B cell (primary cell): ENCODE measurements at regions not wholly inside any gene's neighbourhood (a gene's known extent, or its start where the extent isn't known, plus 50 kb on each side); places are given as distances from the start of the nearest gene placed in this dataset.

Experiments
- ATAC-seq: fragments of 200-7000 bp; cut with Tn5 transposase; one replicate; pipeline ENCODE4 v1.10.0; 2021; ENCODE audit warnings: low read depth, mild to moderate bottlenecking, moderate number of reproducible peaks, moderate library complexity
- CTCF ChIA-PET: fragments of 350-600 bp; sonication (Branson Sonifier 250); formaldehyde crosslinking; loops from one replicate; lab custom pipeline; 2021; ENCODE audit warnings: antibody characterized with exemption, inconsistent platforms; lab: Charles Lee
- POLR2A ChIA-PET: fragments of 350-600 bp; sonication (Branson Sonifier 250); formaldehyde crosslinking; loops from one replicate; lab custom pipeline; 2021; ENCODE audit warnings: antibody characterized with exemption; lab: Charles Lee
- DNase-seq: peaks from one replicate; pipeline ENCODE4 v3.0.0; 2013
- H2AFZ ChIP-seq: 2 replicates; pipeline ENCODE4 v1.6.1; 2012; ENCODE audit warnings: mild to moderate bottlenecking, low read depth, low read length; ENCODE audit not compliant: insufficient read depth, poor library complexity, severe bottlenecking
- H3K27ac ChIP-seq, 2 donors: 1 replicate in 1 of 2; 2 replicates in 1 of 2; pipeline ENCODE4 v1.5.1; 2012 to 2013; ENCODE audit warnings: low read length in 2 of 2, mild to moderate bottlenecking in 2 of 2, moderate library complexity in 1 of 2
- H3K27me3 ChIP-seq, 4 experiments: fragments of 200-600 bp in 1 of 4; sonication (generic) in 1 of 4; replicated peaks in 1 of 4; 1 replicate in 2 of 4; 2 replicates in 2 of 4; pipeline versions ENCODE4 v1.6.1 to v1.7.0; 2013 to 2016; ENCODE audit warnings: low read length in 3 of 4, mild to moderate bottlenecking in 2 of 4, mixed read lengths in 1 of 4, moderate library complexity in 1 of 4; ENCODE audit not compliant: insufficient read depth in 4 of 4, control insufficient read depth in 3 of 4; ENCODE audit errors: control extremely low read depth in 1 of 4
- H3K36me3 ChIP-seq, 2 experiments: replicated peaks in 1 of 2; 1 replicate in 1 of 2; 2 replicates in 1 of 2; pipeline versions ENCODE4 v1.6.1 to v1.7.1; 2013; ENCODE audit warnings: low read length in 1 of 2; ENCODE audit not compliant: insufficient read depth in 2 of 2, control insufficient read depth in 1 of 2; ENCODE audit errors: control extremely low read depth in 1 of 2, extremely low read depth in 1 of 2
- H3K4me1 ChIP-seq, 2 donors: fragments of 200-600 bp in 1 of 2; sonication (generic) in 1 of 2; 1 replicate in 1 of 2; 2 replicates in 1 of 2; pipeline versions ENCODE4 v1.5.1 to v1.6.1; 2013 to 2017; ENCODE audit warnings: low read length in 2 of 2; ENCODE audit not compliant: control insufficient read depth in 2 of 2, insufficient read depth in 2 of 2
- H3K4me2 ChIP-seq: replicated peaks from 2 replicates; pipeline ENCODE3; 2012; ENCODE audit warnings: mild to moderate bottlenecking, low read depth, low read length; ENCODE audit not compliant: poor library complexity, severe bottlenecking
- H3K4me3 ChIP-seq, 5 experiments: fragments of 200-600 bp in 1 of 5; sonication (generic) in 1 of 5; 1 replicate in 3 of 5; 2 replicates in 2 of 5; pipeline versions ENCODE4 v1.5.1 to v1.7.0; 2011 to 2016; ENCODE audit warnings: low read length in 4 of 5, mild to moderate bottlenecking in 4 of 5, low read depth in 2 of 5, control low read depth in 1 of 5, moderate library complexity in 1 of 5; ENCODE audit not compliant: insufficient read depth in 1 of 5; ENCODE audit errors: control extremely low read depth in 1 of 5, extremely low read depth in 1 of 5
- H3K79me2 ChIP-seq: fragments of 200-600 bp; sonication (generic); one replicate; pipeline ENCODE4 v1.6.0; 2016; ENCODE audit warnings: low read length; ENCODE audit not compliant: control insufficient read depth, insufficient read depth
- H3K9ac ChIP-seq: fragments of 200-600 bp; sonication (generic); 2 replicates; pipeline ENCODE4 v1.6.1; 2017; ENCODE audit warnings: mild to moderate bottlenecking, low read length, moderate library complexity
- H3K9me3 ChIP-seq, 3 donors: one replicate each; pipeline versions ENCODE4 v1.6.1 to v1.7.1; 2013; ENCODE audit warnings: low read length in 2 of 3; ENCODE audit not compliant: control insufficient read depth in 2 of 3, insufficient read depth in 1 of 3; ENCODE audit errors: control extremely low read depth in 1 of 3
- H4K20me1 ChIP-seq: 2 replicates; pipeline ENCODE4 v1.6.0; 2012; ENCODE audit warnings: mild to moderate bottlenecking, low read length; ENCODE audit not compliant: insufficient read depth, control insufficient read depth, poor library complexity, severe bottlenecking
- H3K27ac Mint-ChIP-seq: one replicate; pipeline ENCODE4 v1.8.0; 2021; ENCODE audit warnings: mixed read lengths
- H3K27me3 Mint-ChIP-seq: one replicate; pipeline ENCODE4 v1.8.0; 2021; ENCODE audit warnings: mixed read lengths
- H3K4me1 Mint-ChIP-seq: one replicate; pipeline ENCODE4 v1.8.0; 2021; ENCODE audit warnings: mixed read lengths
- H3K4me3 Mint-ChIP-seq: one replicate; pipeline ENCODE4 v1.8.0; 2021; ENCODE audit warnings: mixed read lengths
- H3K9me3 Mint-ChIP-seq: one replicate; pipeline ENCODE4 v1.8.0; 2022; ENCODE audit warnings: mixed read lengths; ENCODE audit not compliant: insufficient read depth
- EZH2 ChIP-seq: IDR thresholded peaks from 2 replicates; pipeline ENCODE4 v1.6.1; 2012; ENCODE audit warnings: borderline replicate concordance, low read depth, mild to moderate bottlenecking, moderate library complexity, low read length; ENCODE audit not compliant: insufficient read depth, poor library complexity, severe bottlenecking
- WGBS: methylation state at CpG from one replicate; pipeline ENCODE4 v1.1.5; 2013; ENCODE audit warnings: missing lambda C conversion rate; ENCODE audit not compliant: insufficient coverage; 5-methylcytosine and 5-hydroxymethylcytosine counted together
- intact Hi-C: fragments of 100-400 bp; cut with micrococcal nuclease; formaldehyde crosslinking; loops from one replicate; pipeline ENCODE4 v1.10.0; 2022
- TF ChIP-seq, protein P1 (sequence below): fragments of 200-600 bp; IDR thresholded peaks from one replicate; pipeline ENCODE4 v1.8.0; 2022; ENCODE audit warnings: antibody characterized with exemption, mild to moderate bottlenecking

DNA sequence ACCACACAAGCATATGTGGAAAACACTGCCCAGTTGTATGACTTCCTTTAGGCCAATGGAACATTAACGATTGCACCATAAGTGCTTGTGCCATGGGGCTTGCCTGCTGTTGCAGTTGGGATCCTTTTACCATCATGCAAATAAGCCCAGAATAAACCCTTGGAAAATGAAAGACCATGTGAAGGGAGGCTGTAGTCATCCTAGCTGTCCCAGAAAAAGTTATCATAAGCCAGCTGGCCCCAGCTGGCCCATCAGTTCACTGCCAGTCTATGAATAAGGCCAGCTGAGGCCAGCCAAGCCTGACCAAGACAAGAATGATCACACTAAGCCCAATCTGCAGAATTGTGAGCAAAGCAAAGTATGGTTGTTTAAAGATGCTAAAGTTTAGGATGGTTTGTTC lies 253.9 kb upstream of the ARHGAP20 start:
- intact Hi-C loops, result no loop called here
- H3K4me1 Mint-ChIP-seq, result peaks cover 13% of the 10 kb centered on the region
- ATAC-seq, result no peak

DNA sequence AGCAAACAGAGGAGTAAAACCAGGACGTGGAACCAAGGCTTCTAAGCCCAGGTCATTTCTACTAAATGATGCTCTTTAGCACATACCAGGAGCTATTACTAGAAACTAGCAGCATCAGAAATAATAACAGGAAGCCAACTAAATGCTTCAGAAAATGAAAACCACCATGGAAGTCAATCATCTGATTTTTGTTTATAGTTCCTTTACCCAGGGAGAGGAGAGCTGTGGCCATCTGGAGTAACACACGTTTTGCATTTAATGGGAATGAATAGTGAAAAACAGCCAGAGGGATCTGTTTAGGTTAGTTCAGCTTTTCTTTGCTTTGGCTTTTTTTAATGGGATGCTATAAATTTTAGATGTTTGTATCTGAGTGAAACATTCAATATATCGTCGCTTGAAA lies 250.7 kb upstream of the ARHGAP20 start:
- H2AFZ ChIP-seq, result no peak overlapping the region
- no peak overlapping the region for H3K4me2 ChIP-seq
- POLR2A ChIA-PET, result no interaction called here
- H3K27me3 Mint-ChIP-seq, result peaks cover 12% of the 10 kb centered on the region
- intact Hi-C loops, result no loop called here
- DNase-seq (no peak), ATAC-seq (no peak)
- no peak for TF ChIP-seq EZH2
- TF ChIP-seq, protein P1, sequence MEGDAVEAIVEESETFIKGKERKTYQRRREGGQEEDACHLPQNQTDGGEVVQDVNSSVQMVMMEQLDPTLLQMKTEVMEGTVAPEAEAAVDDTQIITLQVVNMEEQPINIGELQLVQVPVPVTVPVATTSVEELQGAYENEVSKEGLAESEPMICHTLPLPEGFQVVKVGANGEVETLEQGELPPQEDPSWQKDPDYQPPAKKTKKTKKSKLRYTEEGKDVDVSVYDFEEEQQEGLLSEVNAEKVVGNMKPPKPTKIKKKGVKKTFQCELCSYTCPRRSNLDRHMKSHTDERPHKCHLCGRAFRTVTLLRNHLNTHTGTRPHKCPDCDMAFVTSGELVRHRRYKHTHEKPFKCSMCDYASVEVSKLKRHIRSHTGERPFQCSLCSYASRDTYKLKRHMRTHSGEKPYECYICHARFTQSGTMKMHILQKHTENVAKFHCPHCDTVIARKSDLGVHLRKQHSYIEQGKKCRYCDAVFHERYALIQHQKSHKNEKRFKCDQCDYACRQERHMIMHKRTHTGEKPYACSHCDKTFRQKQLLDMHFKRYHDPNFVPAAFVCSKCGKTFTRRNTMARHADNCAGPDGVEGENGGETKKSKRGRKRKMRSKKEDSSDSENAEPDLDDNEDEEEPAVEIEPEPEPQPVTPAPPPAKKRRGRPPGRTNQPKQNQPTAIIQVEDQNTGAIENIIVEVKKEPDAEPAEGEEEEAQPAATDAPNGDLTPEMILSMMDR, result no peak
- H3K27ac ChIP-seq, result no peak overlapping the region
- H3K36me3 ChIP-seq, result no peaks in the 10 kb centered on the region
- CTCF ChIA-PET, result no interaction called here
- no peaks in the 10 kb centered on the region for H3K9me3 ChIP-seq
- peaks cover 2% of the 10 kb centered on the region for H3K4me1 Mint-ChIP-seq
- 82% methylated on average over 2 of the region's 4 CpGs for WGBS
- peaks cover under 1 to 2% of the 10 kb centered on the region in 2 donors for H3K4me1 ChIP-seq
- H3K9me3 Mint-ChIP-seq, result no peaks in the 10 kb centered on the region
- no peak overlapping the region for H3K9ac ChIP-seq
- H3K27me3 ChIP-seq, result no peaks in the 10 kb centered on the region
- H3K4me3 ChIP-seq, result no peak overlapping the region
- H3K79me2 ChIP-seq, result no peaks in the 10 kb centered on the region
- no peak overlapping the region for H3K4me3 Mint-ChIP-seq
- H4K20me1 ChIP-seq, result no peaks in the 10 kb centered on the region
- H3K27ac Mint-ChIP-seq, result no peak overlapping the region

More for the DNA sequence above, 253.9 kb upstream of the ARHGAP20 start:
- CTCF ChIA-PET, result interaction anchor here (1.1 kb wide), 1 partner anchor 264 kb away, joined by 3 read pairs; no protein-coding TSS in a partner anchor
- Histone ChIP-seq H4K20me1 (no peaks in the 10 kb centered on the region), H3K79me2 (no peaks in the 10 kb centered on the region), H3K4me3 (no peak overlapping the region), H3K27ac (no peak overlapping the region), H3K36me3 (no peaks in the 10 kb centered on the region), H3K4me2 (no peak overlapping the region), H3K9me3 (no peaks in the 10 kb centered on the region), H2AFZ (no peak overlapping the region), H3K4me1 (peaks cover 8 to 13% of the 10 kb centered on the region in 2 donors), H3K9ac (no peak overlapping the region), H3K27me3 (no peaks in the 10 kb centered on the region)
- no peak for TF ChIP-seq EZH2
- TF ChIP-seq, protein P1, result no peak
- POLR2A ChIA-PET, result no interaction called here
- Mint-ChIP-seq H3K27me3 (peaks cover 5% of the 10 kb centered on the region), H3K4me3 (no peak overlapping the region), H3K9me3 (no peaks in the 10 kb centered on the region), H3K27ac (no peak overlapping the region)
- WGBS, result 89% methylated on average over 1 of the region's 1 CpG
- DNase-seq, result no peak
